Colonic mucosa (tissue), 4 donors: ENCODE measurements at regions not wholly inside any gene's neighbourhood (a gene's known extent, or its start where the extent isn't known, plus 50 kb on each side); places are given as distances from the start of the nearest gene placed in this dataset.

Experiments
- DNase-seq: peaks from one replicate; pipeline ENCODE4 v3.0.0-alpha.2; 2020
- H3K27ac ChIP-seq: fragments of 200-600 bp; one replicate; pipeline ENCODE4 v1.8.0; 2021
- H3K27me3 ChIP-seq: fragments of 200-600 bp; one replicate; pipeline ENCODE4 v1.8.0; 2021
- H3K36me3 ChIP-seq: fragments of 200-600 bp; one replicate; pipeline ENCODE4 v1.8.0; 2021
- H3K4me1 ChIP-seq: fragments of 200-600 bp; one replicate; pipeline ENCODE4 v1.8.0; 2021; ENCODE audit warnings: mild to moderate bottlenecking
- H3K4me3 ChIP-seq: fragments of 200-600 bp; one replicate; pipeline ENCODE4 v1.8.0; 2021
- H3K9ac ChIP-seq, 2 donors: one replicate each; pipeline ENCODE4 v1.7.0; 2013; ENCODE audit warnings: control low read depth in 2 of 2, low read depth in 2 of 2, low read length in 2 of 2
- H3K9me3 ChIP-seq: fragments of 200-600 bp; one replicate; pipeline ENCODE4 v1.8.0; 2021
- CTCF ChIP-seq: fragments of 200-600 bp; IDR thresholded peaks from one replicate; pipeline ENCODE4 v1.8.0; 2022; ENCODE audit warnings: antibody characterized with exemption, mild to moderate bottlenecking
- intact Hi-C: fragments of 100-400 bp; cut with DNase I; formaldehyde crosslinking; loops from one replicate; pipeline ENCODE4 v1.14.1; 2022
- donor health status: healthy.
- donor health status: DM: no; HTN: no; CAD: no.
- donor health status: DM: no; HTN: no; CAD: no.

GRCh38 chr5:173778784-173779304 lies 109.3 kb upstream of the CPEB4 start:
- no peaks in the 10 kb centered on the region for H3K9me3 ChIP-seq
- TF ChIP-seq CTCF: no peak
- DNase-seq: peak; percentile 48
- H3K4me3 ChIP-seq: no peak overlapping the region
- no peaks in the 10 kb centered on the region for H3K4me1 ChIP-seq
- peak overlapping the region; percentile 49 for H3K27ac ChIP-seq
- no peaks in the 10 kb centered on the region for H3K36me3 ChIP-seq
- intact Hi-C loops: loop anchor here (10.0 kb wide), 1 partner anchor 56 kb away; no protein-coding TSS in a partner anchor
- H3K9ac ChIP-seq: peak overlapping the region in 1 of 2 donors; percentile 23
- no peaks in the 10 kb centered on the region for H3K27me3 ChIP-seq

DNA sequence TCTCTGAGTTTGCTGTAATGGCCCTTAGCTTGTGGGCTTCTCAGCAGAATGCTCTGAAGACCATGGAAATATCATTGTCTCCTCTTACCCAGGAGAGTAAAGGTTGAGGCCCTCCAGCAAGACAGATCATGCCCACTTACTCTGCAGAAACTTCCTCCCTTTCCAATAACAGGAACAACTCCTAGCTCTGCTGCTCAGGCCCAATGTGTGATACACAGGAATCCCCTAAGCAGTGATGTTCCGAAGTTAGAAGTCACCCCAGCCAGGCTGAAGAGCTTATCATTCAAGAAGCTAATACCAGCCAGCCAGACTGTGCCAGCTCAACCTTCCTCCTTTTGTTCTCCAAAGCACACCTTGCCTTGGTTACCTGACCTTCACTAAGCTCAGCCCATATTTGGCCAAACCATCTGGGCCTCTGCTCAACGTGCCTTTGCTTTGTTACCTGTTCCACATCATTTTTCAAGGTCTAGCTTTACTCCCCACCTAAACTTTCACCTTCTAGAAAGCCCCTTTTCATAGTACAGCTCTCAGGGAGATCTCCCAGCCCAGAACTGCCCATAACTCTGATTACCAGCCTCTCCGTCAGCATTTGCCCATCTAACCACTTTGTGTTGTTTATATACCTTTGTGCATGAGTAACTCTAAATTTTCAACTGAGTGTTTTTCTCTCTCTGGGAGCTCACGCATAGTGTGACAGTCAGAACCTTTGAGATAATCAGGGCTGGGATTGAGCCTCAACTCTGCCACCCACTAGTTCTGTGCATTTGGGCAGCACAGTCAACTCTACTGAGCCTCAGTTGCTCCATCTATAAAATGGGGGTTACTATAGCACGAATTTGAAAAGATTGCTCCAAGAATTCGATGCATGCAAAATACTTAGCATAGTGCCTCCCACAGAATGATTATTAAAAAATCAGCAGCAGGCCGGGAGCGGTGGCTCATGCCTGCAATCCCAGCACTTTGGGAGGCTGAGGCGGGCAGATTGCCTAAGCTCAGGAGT lies 107.6 kb upstream of the CPEB4 start:
- no peak for DNase-seq
- Histone ChIP-seq H3K4me1 (no peaks in the 10 kb centered on the region), H3K27ac (no peak overlapping the region), H3K9me3 (no peaks in the 10 kb centered on the region), H3K9ac (no peak overlapping the region), H3K36me3 (no peaks in the 10 kb centered on the region), H3K4me3 (no peak overlapping the region), H3K27me3 (no peaks in the 10 kb centered on the region)
- no peak for TF ChIP-seq CTCF
- intact Hi-C loops: no loop called here

GRCh38 chr5:173781432-173781815 lies 106.7 kb upstream of the CPEB4 start:
- Histone ChIP-seq H3K9ac (no peak overlapping the region), H3K9me3 (no peaks in the 10 kb centered on the region), H3K4me1 (no peaks in the 10 kb centered on the region), H3K36me3 (no peaks in the 10 kb centered on the region), H3K27ac (peak overlapping the region; percentile 29), H3K27me3 (no peaks in the 10 kb centered on the region), H3K4me3 (no peak overlapping the region)
- no peak for DNase-seq
- intact Hi-C loops: no loop called here
- no peak for TF ChIP-seq CTCF

GRCh38 chr5:173781816-173782670 lies 106.1 kb upstream of the CPEB4 start:
- H3K4me3 ChIP-seq: no peak overlapping the region
- TF ChIP-seq CTCF: no peak
- H3K9ac ChIP-seq: no peak overlapping the region
- H3K27me3 ChIP-seq: no peaks in the 10 kb centered on the region
- H3K36me3 ChIP-seq: no peaks in the 10 kb centered on the region
- DNase-seq: peak; percentile 67
- H3K27ac ChIP-seq: peak overlapping the region; percentile 29
- intact Hi-C loops: no loop called here
- no peaks in the 10 kb centered on the region for H3K4me1 ChIP-seq
- no peaks in the 10 kb centered on the region for H3K9me3 ChIP-seq

- no peak overlapping the region for H3K4me3 ChIP-seq
- intact Hi-C loops: no loop called here
- no peaks in the 10 kb centered on the region for H3K36me3 ChIP-seq
- no peak overlapping the region for H3K9ac ChIP-seq
- DNase-seq: no peak
- no peaks in the 10 kb centered on the region for H3K4me1 ChIP-seq
- H3K27ac ChIP-seq: peak overlapping the region; percentile 10
- no peak for TF ChIP-seq CTCF
- H3K27me3 ChIP-seq: no peaks in the 10 kb centered on the region
- H3K9me3 ChIP-seq: no peaks in the 10 kb centered on the region
These were observed 105.5 kb upstream of the CPEB4 start for GRCh38 chr5:173782671-173783101.
